BLaER1 (cell line): ENCODE measurements at regions not wholly inside any gene's neighbourhood (a gene's known extent, or its start where the extent isn't known, plus 50 kb on each side); places are given as distances from the start of the nearest gene placed in this dataset.

Experiments used
- H3K27ac ChIP-seq: shearing (Covaris generic); formaldehyde crosslinking; 2 replicates; pipeline ENCODE4 v1.8.1; 2022
- H3K27me3 ChIP-seq: shearing (Covaris generic); formaldehyde crosslinking; 2 replicates; pipeline ENCODE4 v1.8.1; 2022
- H3K36me3 ChIP-seq: shearing (Covaris generic); formaldehyde crosslinking; 2 replicates; pipeline ENCODE4 v1.8.1; 2022
- H3K4me1 ChIP-seq: shearing (Covaris generic); formaldehyde crosslinking; 2 replicates; pipeline ENCODE4 v1.8.1; 2022
- H3K4me2 ChIP-seq: shearing (Covaris generic); formaldehyde crosslinking; 2 replicates; pipeline ENCODE4 v1.8.1; 2022
- H3K4me3 ChIP-seq: shearing (Covaris generic); formaldehyde crosslinking; 2 replicates; pipeline ENCODE4 v1.8.1; 2022
- H3K9ac ChIP-seq: shearing (Covaris generic); formaldehyde crosslinking; 2 replicates; pipeline ENCODE4 v1.8.1; 2022
- H3K9me3 ChIP-seq: shearing (Covaris generic); formaldehyde crosslinking; 2 replicates; pipeline ENCODE4 v1.8.1; 2022
- H4K20me1 ChIP-seq: shearing (Covaris generic); formaldehyde crosslinking; 2 replicates; pipeline ENCODE4 v1.8.1; 2022
- Cebpa-rat ChIP-seq: shearing (Covaris generic); IDR thresholded peaks from 2 replicates; pipeline ENCODE4 v1.8.1; 2022

DNA sequence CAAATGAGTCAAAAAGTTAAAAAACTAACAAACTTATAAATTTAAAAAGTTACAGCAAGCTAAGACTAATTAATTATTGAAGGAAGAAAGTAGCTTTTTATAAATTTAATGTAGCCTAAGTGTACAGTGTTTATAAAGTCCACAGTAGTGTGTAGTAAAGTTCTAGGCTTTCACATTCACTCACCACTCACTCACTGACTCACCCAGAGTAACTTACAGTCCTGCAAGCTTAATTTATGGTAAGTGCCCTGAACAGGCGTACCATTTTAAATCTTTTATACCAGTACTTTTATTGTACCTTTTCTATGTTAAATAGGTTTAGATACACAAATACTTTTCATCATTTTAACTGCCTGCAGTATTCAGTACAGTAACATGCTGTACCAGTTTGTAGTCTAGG is 80.0 kb upstream of the C9orf72 start:
- H3K27me3 ChIP-seq, result no peaks in the 10 kb centered on the region
- H3K4me1 ChIP-seq, result peaks cover 4% of the 10 kb centered on the region
- H3K4me2 ChIP-seq, result no peak overlapping the region
- H3K4me3 ChIP-seq, result no peak overlapping the region
- H3K27ac ChIP-seq, result no peak overlapping the region
- no peak overlapping the region for H3K9ac ChIP-seq
- TF ChIP-seq Cebpa-rat, result no peak
- H3K9me3 ChIP-seq, result no peaks in the 10 kb centered on the region
- H3K36me3 ChIP-seq, result no peaks in the 10 kb centered on the region
- no peaks in the 10 kb centered on the region for H4K20me1 ChIP-seq

GRCh38 chr9:27653957-27654356 is 80.7 kb upstream of the C9orf72 start:
- Histone ChIP-seq H3K27me3 (no peaks in the 10 kb centered on the region), H3K4me1 (peaks cover 11% of the 10 kb centered on the region), H3K36me3 (no peaks in the 10 kb centered on the region), H3K4me3 (no peak overlapping the region), H4K20me1 (no peaks in the 10 kb centered on the region), H3K4me2 (no peak overlapping the region), H3K9ac (no peak overlapping the region), H3K9me3 (no peaks in the 10 kb centered on the region), H3K27ac (no peak overlapping the region)
- TF ChIP-seq Cebpa-rat, result no peak

GRCh38 chr9:27654629-27655285 is 81.5 kb upstream of the C9orf72 start:
- no peaks in the 10 kb centered on the region for H3K36me3 ChIP-seq
- no peak overlapping the region for H3K27ac ChIP-seq
- no peaks in the 10 kb centered on the region for H4K20me1 ChIP-seq
- no peak overlapping the region for H3K4me2 ChIP-seq
- no peak overlapping the region for H3K9ac ChIP-seq
- no peak for TF ChIP-seq Cebpa-rat
- H3K27me3 ChIP-seq, result no peaks in the 10 kb centered on the region
- peaks cover 15% of the 10 kb centered on the region for H3K4me1 ChIP-seq
- no peaks in the 10 kb centered on the region for H3K9me3 ChIP-seq
- no peak overlapping the region for H3K4me3 ChIP-seq

DNA sequence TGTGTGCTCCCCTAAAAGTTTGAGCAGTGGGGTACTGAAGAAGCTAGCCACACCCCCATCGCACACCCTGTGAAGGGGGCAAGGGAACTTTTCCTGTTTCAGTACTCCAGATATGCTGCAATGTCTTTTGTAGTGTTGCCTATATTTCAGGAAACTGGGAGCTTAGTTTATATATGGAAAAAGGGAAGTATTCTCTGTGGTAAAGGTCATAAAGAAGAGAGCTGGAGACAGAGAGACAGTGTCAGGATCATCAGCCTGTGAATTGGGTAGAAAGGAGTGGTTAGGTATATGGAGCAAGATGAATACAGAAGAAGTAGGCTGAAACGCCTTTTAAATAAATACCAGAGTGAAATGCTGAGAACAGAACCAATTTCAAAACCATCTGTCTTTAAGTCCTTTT is 82.2 kb upstream of the C9orf72 start:
- H3K27me3 ChIP-seq, result no peaks in the 10 kb centered on the region
- no peak overlapping the region for H3K27ac ChIP-seq
- H3K4me3 ChIP-seq, result no peak overlapping the region
- H3K36me3 ChIP-seq, result no peaks in the 10 kb centered on the region
- no peaks in the 10 kb centered on the region for H4K20me1 ChIP-seq
- no peak for TF ChIP-seq Cebpa-rat
- H3K4me2 ChIP-seq, result no peak overlapping the region
- H3K9me3 ChIP-seq, result no peaks in the 10 kb centered on the region
- peaks cover 22% of the 10 kb centered on the region for H3K4me1 ChIP-seq
- no peak overlapping the region for H3K9ac ChIP-seq

- H3K27ac ChIP-seq, result no peak overlapping the region
- no peak for TF ChIP-seq Cebpa-rat
- H3K9ac ChIP-seq, result no peak overlapping the region
- H3K27me3 ChIP-seq, result no peaks in the 10 kb centered on the region
- peak overlapping the region; percentile 47 for H3K4me2 ChIP-seq
- no peaks in the 10 kb centered on the region for H3K9me3 ChIP-seq
- H3K36me3 ChIP-seq, result no peaks in the 10 kb centered on the region
- H3K4me1 ChIP-seq, result peaks cover 23% of the 10 kb centered on the region
- H4K20me1 ChIP-seq, result no peaks in the 10 kb centered on the region
- H3K4me3 ChIP-seq, result no peak overlapping the region
Measured at GRCh38 chr9:27659001-27659400, 85.7 kb upstream of the C9orf72 start.

GRCh38 chr9:27659571-27659970 is 86.3 kb upstream of the C9orf72 start:
- H3K4me3 ChIP-seq, result no peak overlapping the region
- no peak for TF ChIP-seq Cebpa-rat
- H3K9me3 ChIP-seq, result no peaks in the 10 kb centered on the region
- peaks cover 23% of the 10 kb centered on the region for H3K4me1 ChIP-seq
- peak overlapping the region; percentile 49; the same call in 1 of the 2 replicates for H3K27ac ChIP-seq
- peak overlapping the region; percentile 78 for H3K4me2 ChIP-seq
- no peaks in the 10 kb centered on the region for H4K20me1 ChIP-seq
- H3K9ac ChIP-seq, result no peak overlapping the region
- H3K36me3 ChIP-seq, result no peaks in the 10 kb centered on the region
- H3K27me3 ChIP-seq, result no peaks in the 10 kb centered on the region

GRCh38 chr9:27660148-27660547 is 86.9 kb upstream of the C9orf72 start:
- Histone ChIP-seq H3K4me2 (peak overlapping the region; percentile 78), H3K27me3 (no peaks in the 10 kb centered on the region), H3K9me3 (no peaks in the 10 kb centered on the region), H3K4me1 (peaks cover 23% of the 10 kb centered on the region), H3K4me3 (no peak overlapping the region), H3K36me3 (no peaks in the 10 kb centered on the region), H3K9ac (no peak overlapping the region), H3K27ac (peak overlapping the region; percentile 49; the same call in 1 of the 2 replicates), H4K20me1 (no peaks in the 10 kb centered on the region)
- no peak for TF ChIP-seq Cebpa-rat

DNA sequence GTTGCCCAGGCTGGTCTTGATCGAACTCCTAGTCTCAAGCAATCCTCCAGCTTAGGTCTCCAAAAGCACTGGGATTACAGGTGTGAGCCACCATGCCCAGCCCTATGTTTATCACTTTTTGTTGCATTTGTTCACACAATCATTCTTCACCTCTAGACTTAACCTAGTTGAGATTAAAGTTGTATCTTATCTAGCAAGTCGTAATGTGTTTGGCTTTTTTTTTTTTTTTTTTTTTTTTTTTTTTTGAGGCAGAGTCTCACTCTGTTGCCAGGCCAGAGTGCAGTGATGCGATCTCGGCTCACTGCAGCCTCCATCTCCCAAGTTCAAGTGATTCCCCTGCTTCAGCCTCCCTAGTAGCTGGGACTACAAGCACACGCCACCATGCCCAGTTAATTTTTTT is 90.2 kb upstream of the C9orf72 start:
- H3K4me2 ChIP-seq, result no peak overlapping the region
- H3K4me3 ChIP-seq, result no peak overlapping the region
- H3K36me3 ChIP-seq, result no peaks in the 10 kb centered on the region
- no peaks in the 10 kb centered on the region for H4K20me1 ChIP-seq
- no peak overlapping the region for H3K27ac ChIP-seq
- peaks cover 21% of the 10 kb centered on the region for H3K4me1 ChIP-seq
- no peaks in the 10 kb centered on the region for H3K27me3 ChIP-seq
- TF ChIP-seq Cebpa-rat, result no peak
- H3K9ac ChIP-seq, result no peak overlapping the region
- no peaks in the 10 kb centered on the region for H3K9me3 ChIP-seq

GRCh38 chr9:27664121-27664779 is 91.0 kb upstream of the C9orf72 start:
- no peak for TF ChIP-seq Cebpa-rat
- no peaks in the 10 kb centered on the region for H3K9me3 ChIP-seq
- H3K27ac ChIP-seq, result no peak overlapping the region
- no peaks in the 10 kb centered on the region for H3K36me3 ChIP-seq
- H3K27me3 ChIP-seq, result no peaks in the 10 kb centered on the region
- no peaks in the 10 kb centered on the region for H4K20me1 ChIP-seq
- no peak overlapping the region for H3K9ac ChIP-seq
- H3K4me1 ChIP-seq, result peaks cover 14% of the 10 kb centered on the region
- no peak overlapping the region for H3K4me2 ChIP-seq
- H3K4me3 ChIP-seq, result no peak overlapping the region

DNA sequence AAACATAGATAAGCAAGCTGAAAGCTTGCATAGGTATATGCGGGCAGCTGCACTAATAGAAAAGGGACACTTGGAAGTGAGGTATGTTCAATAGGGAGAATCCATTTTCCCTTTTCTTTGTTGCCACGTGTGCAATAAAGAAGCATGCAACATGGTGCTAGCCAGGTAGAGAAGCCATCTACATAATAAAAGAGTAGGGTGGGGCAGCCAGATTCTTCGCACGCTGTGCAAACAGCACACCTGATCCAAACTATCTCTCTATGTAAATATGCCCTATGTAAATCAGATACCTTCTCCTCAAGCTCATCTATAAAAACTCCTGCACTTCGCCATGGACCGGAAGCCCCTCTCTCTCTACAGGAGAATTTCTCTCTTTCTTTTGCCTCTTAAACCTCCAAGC is 91.9 kb upstream of the C9orf72 start:
- no peaks in the 10 kb centered on the region for H3K36me3 ChIP-seq
- H3K4me3 ChIP-seq, result no peak overlapping the region
- H3K27ac ChIP-seq, result no peak overlapping the region
- no peaks in the 10 kb centered on the region for H3K9me3 ChIP-seq
- TF ChIP-seq Cebpa-rat, result no peak
- no peaks in the 10 kb centered on the region for H3K27me3 ChIP-seq
- H3K4me2 ChIP-seq, result no peak overlapping the region
- H3K4me1 ChIP-seq, result peaks cover 5% of the 10 kb centered on the region
- no peaks in the 10 kb centered on the region for H4K20me1 ChIP-seq
- H3K9ac ChIP-seq, result no peak overlapping the region

GRCh38 chr9:27668280-27668679 is 95.0 kb upstream of the C9orf72 start:
- Histone ChIP-seq H3K4me2 (no peak overlapping the region), H4K20me1 (no peaks in the 10 kb centered on the region), H3K36me3 (no peaks in the 10 kb centered on the region), H3K4me1 (no peaks in the 10 kb centered on the region), H3K27ac (no peak overlapping the region), H3K4me3 (no peak overlapping the region), H3K9ac (no peak overlapping the region), H3K27me3 (no peaks in the 10 kb centered on the region), H3K9me3 (no peaks in the 10 kb centered on the region)
- TF ChIP-seq Cebpa-rat, result no peak
